ENCODE measurements at regions not wholly inside any gene's neighbourhood (a gene's known extent, or its start where the extent isn't known, plus 50 kb on each side); places are given as distances from the start of the nearest gene placed in this dataset.

DNA sequence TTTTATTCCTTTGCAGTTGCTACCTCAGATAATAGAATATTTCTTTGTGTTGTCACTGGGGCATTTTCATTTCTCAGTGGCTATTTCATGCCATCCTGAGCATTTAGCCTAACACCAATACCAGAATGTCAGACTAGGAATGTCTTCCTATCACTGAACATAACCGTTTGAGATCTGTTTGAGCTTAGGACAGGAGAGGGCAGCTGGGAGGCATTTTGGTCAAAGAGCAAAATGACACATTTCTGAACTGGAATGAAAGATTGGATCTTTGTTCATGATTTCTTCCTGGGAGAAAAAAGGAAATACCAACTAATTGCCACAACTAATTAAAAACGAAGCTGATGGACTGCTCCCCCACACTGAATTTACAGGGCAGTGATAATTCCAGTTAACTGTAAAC, 921.3 kb upstream of the NR2F2 start:
- no peak for TF ChIP-seq GABPA (IDR thresholded peaks at IDR 0.05; ENCODE audit: low read depth)
- TF ChIP-seq, protein P1, sequence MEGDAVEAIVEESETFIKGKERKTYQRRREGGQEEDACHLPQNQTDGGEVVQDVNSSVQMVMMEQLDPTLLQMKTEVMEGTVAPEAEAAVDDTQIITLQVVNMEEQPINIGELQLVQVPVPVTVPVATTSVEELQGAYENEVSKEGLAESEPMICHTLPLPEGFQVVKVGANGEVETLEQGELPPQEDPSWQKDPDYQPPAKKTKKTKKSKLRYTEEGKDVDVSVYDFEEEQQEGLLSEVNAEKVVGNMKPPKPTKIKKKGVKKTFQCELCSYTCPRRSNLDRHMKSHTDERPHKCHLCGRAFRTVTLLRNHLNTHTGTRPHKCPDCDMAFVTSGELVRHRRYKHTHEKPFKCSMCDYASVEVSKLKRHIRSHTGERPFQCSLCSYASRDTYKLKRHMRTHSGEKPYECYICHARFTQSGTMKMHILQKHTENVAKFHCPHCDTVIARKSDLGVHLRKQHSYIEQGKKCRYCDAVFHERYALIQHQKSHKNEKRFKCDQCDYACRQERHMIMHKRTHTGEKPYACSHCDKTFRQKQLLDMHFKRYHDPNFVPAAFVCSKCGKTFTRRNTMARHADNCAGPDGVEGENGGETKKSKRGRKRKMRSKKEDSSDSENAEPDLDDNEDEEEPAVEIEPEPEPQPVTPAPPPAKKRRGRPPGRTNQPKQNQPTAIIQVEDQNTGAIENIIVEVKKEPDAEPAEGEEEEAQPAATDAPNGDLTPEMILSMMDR (IDR thresholded peaks at IDR 0.05; ENCODE audit: insufficient read depth, low read length), result no peak
